Mesendoderm (in vitro differentiated cells): ENCODE measurements at regions not wholly inside any gene's neighbourhood (a gene's known extent, or its start where the extent isn't known, plus 50 kb on each side); places are given as distances from the start of the nearest gene placed in this dataset.

ENCODE experiments used
- DNase-seq: peaks from one replicate; pipeline ENCODE4 v3.0.0; 2013
- H2AK5ac ChIP-seq: 2 replicates; pipeline ENCODE4 v1.6.1; 2013; ENCODE audit warnings: low read length, inconsistent platforms
- H2BK120ac ChIP-seq: 2 replicates; pipeline ENCODE4 v1.6.1; 2013; ENCODE audit warnings: low read depth, mild to moderate bottlenecking, low read length, moderate library complexity, mixed read lengths
- H2BK15ac ChIP-seq: replicated peaks from 2 replicates; pipeline ENCODE4 v1.6.1; 2013; ENCODE audit warnings: low read depth, mild to moderate bottlenecking, moderate library complexity
- H2BK5ac ChIP-seq: 2 replicates; pipeline ENCODE4 v1.6.1; 2013; ENCODE audit warnings: low read length, inconsistent platforms
- H3K18ac ChIP-seq: 2 replicates; pipeline ENCODE4 v1.6.1; 2013; ENCODE audit warnings: mild to moderate bottlenecking, low read length, mixed read lengths
- H3K23ac ChIP-seq: one replicate; pipeline ENCODE4 v1.6.1; 2013; ENCODE audit warnings: low read length
- H3K27ac ChIP-seq: 2 replicates; pipeline ENCODE4 v1.5.1; 2013; ENCODE audit warnings: low read depth, mild to moderate bottlenecking, inconsistent platforms, low read length, moderate library complexity
- H3K27me3 ChIP-seq: 2 replicates; pipeline ENCODE4 v1.6.1; 2013; ENCODE audit warnings: low read length, control low read depth, mild to moderate bottlenecking, inconsistent platforms; ENCODE audit not compliant: insufficient read depth, poor library complexity
- H3K36me3 ChIP-seq: 2 replicates; pipeline ENCODE4 v1.6.1; 2013; ENCODE audit warnings: low read length, inconsistent platforms; ENCODE audit not compliant: control insufficient read depth, insufficient read depth
- H3K4ac ChIP-seq: one replicate; pipeline ENCODE4 v1.6.1; 2013; ENCODE audit warnings: low read depth, mild to moderate bottlenecking, low read length, moderate library complexity
- H3K4me1 ChIP-seq: 2 replicates; pipeline ENCODE4 v1.6.1; 2013; ENCODE audit warnings: low read depth, low read length, inconsistent platforms; ENCODE audit not compliant: control insufficient read depth
- H3K4me2 ChIP-seq: 2 replicates; pipeline ENCODE4 v1.6.1; 2013; ENCODE audit warnings: low read length
- H3K4me3 ChIP-seq: 2 replicates; pipeline ENCODE4 v1.5.1; 2013; ENCODE audit warnings: mild to moderate bottlenecking, low read length
- H3K56ac ChIP-seq: one replicate; pipeline ENCODE4 v1.6.1; 2013; ENCODE audit warnings: low read length
- H3K79me1 ChIP-seq: 2 replicates; pipeline ENCODE4 v1.6.1; 2013; ENCODE audit warnings: low read length, inconsistent platforms
- H3K79me2 ChIP-seq: 2 replicates; pipeline ENCODE4 v1.6.1; 2013; ENCODE audit warnings: mild to moderate bottlenecking, low read length; ENCODE audit not compliant: control insufficient read depth, insufficient read depth
- H3K9ac ChIP-seq: 2 replicates; pipeline ENCODE4 v1.6.1; 2013; ENCODE audit warnings: low read length, inconsistent platforms
- H4K5ac ChIP-seq: one replicate; pipeline ENCODE4 v1.6.1; 2013; ENCODE audit warnings: low read length
- H4K8ac ChIP-seq: one replicate; pipeline ENCODE4 v1.6.1; 2013; ENCODE audit warnings: low read depth, mild to moderate bottlenecking, control low read depth, low read length, moderate library complexity
- WGBS: extraction: QIAGEN DNeasy Blood & Tissue Kit; methylation state at CpG from one replicate; pipeline ENCODE4 v1.1.7; 2013; ENCODE audit warnings: low lambda C conversion rate, missing lambda C conversion rate; ENCODE audit not compliant: insufficient coverage; ENCODE audit errors: extremely low coverage; 5-methylcytosine and 5-hydroxymethylcytosine counted together

GRCh38 chr15:70400766-70401541, 303.2 kb upstream of the TLE3 start:
- no peak overlapping the region for H4K8ac ChIP-seq
- H3K36me3 ChIP-seq: no peaks in the 10 kb centered on the region
- H4K5ac ChIP-seq: no peak overlapping the region
- no peak overlapping the region for H3K4me2 ChIP-seq
- no peaks in the 10 kb centered on the region for H3K27me3 ChIP-seq
- no peak overlapping the region for H3K56ac ChIP-seq
- no peak overlapping the region for H3K18ac ChIP-seq
- DNase-seq: no peak
- H3K23ac ChIP-seq: no peak overlapping the region
- H2AK5ac ChIP-seq: no peak overlapping the region
- no peak overlapping the region for H3K9ac ChIP-seq
- H2BK120ac ChIP-seq: no peak overlapping the region
- no peak overlapping the region for H3K4me3 ChIP-seq
- no peak overlapping the region for H2BK5ac ChIP-seq
- H2BK15ac ChIP-seq: no peak overlapping the region
- no CpG with 5 or more reads among the region's 4 CpGs for WGBS
- no peaks in the 10 kb centered on the region for H3K79me2 ChIP-seq
- no peaks in the 10 kb centered on the region for H3K4me1 ChIP-seq
- no peak overlapping the region for H3K27ac ChIP-seq
- H3K79me1 ChIP-seq: no peaks in the 10 kb centered on the region
- H3K4ac ChIP-seq: no peak overlapping the region

GRCh38 chr15:70399204-70399603, 301.5 kb upstream of the TLE3 start:
- Histone ChIP-seq H3K4ac (no peak overlapping the region), H3K4me1 (no peaks in the 10 kb centered on the region), H2AK5ac (no peak overlapping the region), H2BK15ac (no peak overlapping the region), H3K79me2 (no peaks in the 10 kb centered on the region), H3K4me3 (no peak overlapping the region), H2BK120ac (no peak overlapping the region), H3K79me1 (no peaks in the 10 kb centered on the region), H3K18ac (no peak overlapping the region), H2BK5ac (no peak overlapping the region), H3K27me3 (no peaks in the 10 kb centered on the region), H3K56ac (no peak overlapping the region), H4K8ac (no peak overlapping the region), H4K5ac (no peak overlapping the region), H3K23ac (no peak overlapping the region), H3K4me2 (no peak overlapping the region), H3K27ac (no peak overlapping the region), H3K9ac (no peak overlapping the region), H3K36me3 (no peaks in the 10 kb centered on the region)
- DNase-seq: no peak

DNA sequence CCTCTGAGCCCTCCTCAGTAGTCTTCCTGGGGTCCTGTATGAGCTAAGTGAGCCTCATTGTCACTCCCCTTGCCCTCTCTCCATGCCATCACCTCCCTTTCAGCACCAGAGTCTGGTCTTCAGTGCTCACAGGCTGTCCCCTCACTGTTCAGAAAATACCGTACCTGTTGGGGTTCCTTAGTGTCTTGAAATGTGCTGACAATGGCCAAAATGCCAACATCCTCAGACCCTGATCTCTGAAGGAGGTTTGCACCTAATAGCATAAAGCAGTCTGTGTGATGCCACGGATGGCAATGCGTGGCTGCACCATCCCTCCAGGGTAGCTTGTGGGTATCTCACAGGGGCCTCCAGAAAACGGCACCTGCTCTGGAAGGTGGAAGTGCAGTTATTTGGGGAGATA, 301.0 kb upstream of the TLE3 start:
- Histone ChIP-seq H3K18ac (no peak overlapping the region), H3K23ac (no peak overlapping the region), H3K56ac (no peak overlapping the region), H3K4me3 (no peak overlapping the region), H2BK5ac (no peak overlapping the region), H2BK120ac (no peak overlapping the region), H3K4me2 (no peak overlapping the region), H4K5ac (no peak overlapping the region), H3K4ac (no peak overlapping the region), H3K36me3 (no peaks in the 10 kb centered on the region), H2AK5ac (no peak overlapping the region), H3K79me1 (no peaks in the 10 kb centered on the region), H3K27ac (no peak overlapping the region), H3K9ac (no peak overlapping the region), H4K8ac (no peak overlapping the region), H3K4me1 (no peaks in the 10 kb centered on the region), H3K79me2 (no peaks in the 10 kb centered on the region), H2BK15ac (no peak overlapping the region), H3K27me3 (no peaks in the 10 kb centered on the region)
- no peak for DNase-seq
- no CpG with 5 or more reads among the region's 4 CpGs for WGBS

DNA sequence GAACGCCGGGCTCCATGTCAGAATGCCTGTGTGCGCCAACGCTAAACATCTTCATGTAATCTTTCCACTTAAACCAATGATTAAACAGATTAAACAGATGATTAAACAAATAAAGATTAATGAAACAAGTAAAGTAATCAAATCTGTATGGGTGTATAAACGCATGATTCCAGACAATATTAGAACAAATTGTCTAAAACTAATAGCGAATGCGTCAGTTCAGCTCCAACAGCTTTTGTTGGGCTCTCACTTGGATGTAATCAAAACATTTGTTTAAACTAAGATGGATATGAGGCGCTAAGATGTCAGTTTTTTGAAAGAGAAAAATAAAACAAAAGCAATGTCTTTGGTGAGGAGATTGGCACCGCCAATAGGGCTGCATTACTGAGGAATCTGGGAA, 299.1 kb upstream of the TLE3 start:
- Histone ChIP-seq H2BK5ac (no peak overlapping the region), H3K4me3 (no peak overlapping the region), H2BK15ac (no peak overlapping the region), H3K36me3 (no peaks in the 10 kb centered on the region), H3K18ac (no peak overlapping the region), H3K23ac (no peak overlapping the region), H3K4ac (no peak overlapping the region), H2AK5ac (no peak overlapping the region), H4K8ac (no peak overlapping the region), H3K4me2 (no peak overlapping the region), H3K9ac (no peak overlapping the region), H4K5ac (no peak overlapping the region), H3K4me1 (no peaks in the 10 kb centered on the region), H3K56ac (no peak overlapping the region), H3K79me2 (no peaks in the 10 kb centered on the region), H2BK120ac (no peak overlapping the region), H3K79me1 (no peaks in the 10 kb centered on the region), H3K27me3 (no peaks in the 10 kb centered on the region), H3K27ac (no peak overlapping the region)
- DNase-seq: no peak
- WGBS: no CpG with 5 or more reads among the region's 9 CpGs

DNA sequence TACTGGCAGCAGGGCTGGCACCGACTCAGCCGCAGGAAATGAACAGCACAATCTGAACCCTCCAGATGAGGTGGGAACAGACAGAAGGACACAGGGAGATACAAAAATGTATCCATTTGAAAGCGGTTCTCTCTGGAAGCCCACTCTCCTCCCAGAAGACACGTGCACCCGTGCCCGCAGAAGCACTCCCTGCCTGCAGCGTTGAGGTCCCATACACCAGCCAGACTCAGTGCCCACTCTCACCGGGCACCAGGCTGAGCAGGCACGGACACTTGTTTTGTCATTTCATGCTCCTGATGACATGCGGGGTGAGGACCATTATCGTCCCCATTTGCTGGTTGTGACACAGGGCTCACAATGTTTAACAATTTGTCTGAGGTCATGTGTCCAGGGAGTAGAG, 297.4 kb upstream of the TLE3 start:
- Histone ChIP-seq H2BK15ac (no peak overlapping the region), H3K4me2 (no peak overlapping the region), H3K27me3 (no peaks in the 10 kb centered on the region), H3K23ac (no peak overlapping the region), H3K27ac (no peak overlapping the region), H3K79me2 (no peaks in the 10 kb centered on the region), H3K36me3 (no peaks in the 10 kb centered on the region), H3K79me1 (no peaks in the 10 kb centered on the region), H3K4me3 (no peak overlapping the region), H2BK120ac (no peak overlapping the region), H2AK5ac (no peak overlapping the region), H3K4me1 (no peaks in the 10 kb centered on the region), H3K9ac (no peak overlapping the region), H2BK5ac (no peak overlapping the region), H3K18ac (no peak overlapping the region), H4K8ac (no peak overlapping the region), H4K5ac (no peak overlapping the region), H3K4ac (no peak overlapping the region), H3K56ac (no peak overlapping the region)
- no CpG with 5 or more reads among the region's 11 CpGs for WGBS
- DNase-seq: no peak

DNA sequence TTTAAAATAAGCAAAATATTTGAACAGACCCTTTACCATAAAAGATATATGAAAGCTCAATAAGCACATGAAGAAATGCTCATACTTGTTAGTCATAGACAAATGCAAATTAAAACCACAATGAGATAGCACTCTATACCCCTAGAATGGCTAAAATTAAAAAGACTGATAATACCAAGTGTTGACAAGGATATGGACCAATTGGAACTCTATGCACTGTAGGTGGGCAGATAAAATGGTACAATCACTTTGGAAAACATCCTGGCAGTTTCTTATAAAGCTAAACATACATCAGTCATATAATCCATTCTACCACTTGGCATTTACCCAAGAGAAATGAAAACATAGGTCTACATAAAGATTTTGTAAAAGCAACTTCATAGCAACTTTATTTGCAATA, 293.0 kb upstream of the TLE3 start:
- no peaks in the 10 kb centered on the region for H3K36me3 ChIP-seq
- no peak overlapping the region for H3K4me3 ChIP-seq
- no peaks in the 10 kb centered on the region for H3K79me1 ChIP-seq
- H3K4me1 ChIP-seq: no peaks in the 10 kb centered on the region
- H3K27ac ChIP-seq: no peak overlapping the region
- H4K5ac ChIP-seq: no peak overlapping the region
- H3K9ac ChIP-seq: no peak overlapping the region
- no peak overlapping the region for H3K56ac ChIP-seq
- H4K8ac ChIP-seq: no peak overlapping the region
- no peak overlapping the region for H2AK5ac ChIP-seq
- H3K18ac ChIP-seq: no peak overlapping the region
- no peaks in the 10 kb centered on the region for H3K27me3 ChIP-seq
- H3K4ac ChIP-seq: no peak overlapping the region
- DNase-seq: no peak
- H3K79me2 ChIP-seq: no peaks in the 10 kb centered on the region
- no peak overlapping the region for H2BK120ac ChIP-seq
- H2BK15ac ChIP-seq: no peak overlapping the region
- H3K4me2 ChIP-seq: no peak overlapping the region
- H3K23ac ChIP-seq: no peak overlapping the region
- H2BK5ac ChIP-seq: no peak overlapping the region
